GM18505 (cell line): ENCODE measurements at regions not wholly inside any gene's neighbourhood (a gene's known extent, or its start where the extent isn't known, plus 50 kb on each side); places are given as distances from the start of the nearest gene placed in this dataset.
"Not testable (repeated sequence)": the region's sequence is repeated elsewhere in the genome, so short reads cannot be mapped to it uniquely, and the experiment has no call there.

Source experiments
- ATAC-seq: cut with Tn5 transposase; IDR thresholded peaks from one replicate; pipeline ENCODE4 v1.9.1; 2021; ENCODE audit not compliant: unreplicated experiment
- POLR2A ChIP-seq: IDR thresholded peaks from 4 replicates; pipeline ENCODE4 v1.6.1; 2011; ENCODE audit warnings: borderline replicate concordance; ENCODE audit not compliant: insufficient read depth, insufficient read length; ENCODE audit errors: extremely low read depth

- no peak for TF ChIP-seq POLR2A
Measured at GRCh38 chr12:92070054-92070863, 75.4 kb downstream of the BTG1 start.

GRCh38 chr12:92068459-92068858, 77.2 kb downstream of the BTG1 start:
- no peak for ATAC-seq
- TF ChIP-seq POLR2A, result no peak

More at GRCh38 chr12:92070054-92070863, 75.4 kb downstream of the BTG1 start:
- no peak for ATAC-seq

GRCh38 chr12:92065639-92066038, 80.0 kb downstream of the BTG1 start:
- peak; percentile 13 for ATAC-seq
- no peak for TF ChIP-seq POLR2A

DNA sequence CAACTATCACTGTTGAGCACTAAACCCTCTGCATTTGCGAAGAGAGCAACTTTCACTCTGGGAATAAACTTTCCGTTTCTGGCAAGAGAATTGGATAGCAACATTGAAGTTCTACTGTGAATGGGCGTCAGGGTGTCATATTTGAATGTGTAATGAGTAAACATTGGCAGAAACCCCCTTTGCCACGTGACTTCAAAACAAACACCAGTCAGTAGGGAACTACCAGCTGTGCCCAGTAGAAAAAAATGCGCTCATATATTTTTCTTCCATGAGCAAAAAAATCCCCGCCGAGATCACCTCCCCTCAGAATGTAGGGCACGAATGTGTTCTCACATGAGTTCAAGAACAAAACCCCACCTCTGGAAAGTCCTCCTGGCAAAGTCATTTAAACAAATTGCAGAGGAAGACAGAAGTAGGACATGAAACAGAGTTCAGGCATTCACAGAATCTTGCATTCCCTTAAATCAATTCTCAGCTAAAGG, 80.6 kb downstream of the BTG1 start:
- TF ChIP-seq POLR2A, result no peak
- peak; percentile 67 for ATAC-seq

DNA sequence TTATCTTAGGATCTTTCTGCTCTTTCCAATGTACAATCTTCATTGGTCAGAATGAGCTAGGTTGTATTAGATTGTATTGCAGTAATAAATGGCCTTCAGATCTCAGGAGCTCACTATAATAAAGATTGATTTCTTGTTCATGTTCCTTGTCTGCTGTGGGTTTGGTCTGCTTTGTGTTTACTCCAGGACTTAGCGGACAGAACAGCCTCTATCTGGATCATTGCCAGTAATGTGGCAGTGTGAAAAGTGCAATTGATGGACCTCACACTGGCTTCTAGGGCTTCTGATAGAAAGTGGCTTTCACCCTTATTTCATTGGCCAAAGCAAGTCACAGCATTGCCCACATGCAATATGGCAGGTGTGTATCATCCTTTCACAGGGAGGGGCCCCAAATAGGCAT, 81.2 kb downstream of the BTG1 start:
- ATAC-seq, result no peak
- TF ChIP-seq POLR2A, result no peak

DNA sequence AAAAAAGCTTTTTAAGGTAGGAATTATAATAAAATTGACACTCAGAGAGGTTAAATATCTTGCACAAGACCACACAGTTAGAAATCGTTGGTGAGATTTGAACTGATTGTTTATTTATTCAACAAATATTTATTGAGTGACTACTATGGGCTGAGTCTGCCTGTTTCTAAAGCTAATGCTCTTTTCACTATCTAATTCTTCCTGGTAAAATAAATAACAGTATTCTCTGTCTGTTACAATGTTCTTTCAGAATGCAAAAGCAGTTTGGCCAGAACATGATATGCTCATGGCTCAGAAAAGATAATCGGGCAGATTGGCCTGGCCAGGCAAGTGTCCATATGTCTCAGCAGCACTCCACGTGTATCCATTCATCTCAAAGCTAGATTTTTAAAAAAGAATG, 82.0 kb downstream of the BTG1 start:
- no peak for TF ChIP-seq POLR2A
- no peak for ATAC-seq

DNA sequence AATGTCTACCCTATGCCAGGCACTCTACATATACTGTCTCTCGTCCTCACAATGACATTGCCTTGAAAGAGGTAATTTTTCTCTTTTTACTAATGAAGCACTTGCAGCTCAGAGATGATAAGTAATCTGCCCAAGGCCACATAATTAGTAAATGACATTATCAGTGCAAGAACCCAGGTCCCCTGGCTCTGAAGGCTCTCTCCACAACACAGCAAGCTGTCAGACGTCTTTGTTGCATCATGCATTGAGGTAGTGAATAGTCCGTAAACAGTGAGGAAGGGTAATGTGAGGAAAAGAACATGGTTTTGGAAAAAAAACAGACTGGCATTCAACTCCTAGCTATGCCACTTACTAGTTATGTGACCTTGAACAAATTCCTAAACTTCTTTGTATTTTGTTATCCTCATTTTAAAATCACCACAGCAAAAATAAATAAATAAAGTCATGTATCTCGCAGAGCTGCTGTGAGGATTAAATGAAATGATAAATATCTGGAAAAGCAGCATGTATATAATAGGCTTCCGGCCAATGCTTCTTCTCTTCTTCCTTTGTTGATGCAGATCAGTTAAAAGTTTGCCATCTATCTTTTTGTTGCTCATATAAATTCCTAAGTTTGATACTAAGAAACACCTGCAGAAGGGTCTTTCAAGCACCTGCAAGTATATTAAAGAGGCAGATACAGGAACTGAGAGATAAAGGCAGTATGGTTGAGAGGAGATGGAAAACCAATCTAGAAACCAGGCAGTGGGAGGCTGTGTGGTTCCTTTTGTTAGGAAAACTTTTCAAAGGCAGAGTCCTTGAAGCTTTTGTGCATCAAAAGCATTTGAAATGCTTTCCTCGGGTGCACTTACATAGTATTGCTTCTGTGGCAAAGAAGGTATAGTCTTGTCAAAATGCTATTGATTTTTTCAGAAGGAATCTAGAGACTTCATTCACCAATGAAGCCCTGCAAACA, 82.8 kb downstream of the BTG1 start:
- ATAC-seq, result no peak
- TF ChIP-seq POLR2A, result no peak

GRCh38 chr12:92061061-92061460, 84.6 kb downstream of the BTG1 start:
- no peak for TF ChIP-seq POLR2A
- ATAC-seq, result no peak

DNA sequence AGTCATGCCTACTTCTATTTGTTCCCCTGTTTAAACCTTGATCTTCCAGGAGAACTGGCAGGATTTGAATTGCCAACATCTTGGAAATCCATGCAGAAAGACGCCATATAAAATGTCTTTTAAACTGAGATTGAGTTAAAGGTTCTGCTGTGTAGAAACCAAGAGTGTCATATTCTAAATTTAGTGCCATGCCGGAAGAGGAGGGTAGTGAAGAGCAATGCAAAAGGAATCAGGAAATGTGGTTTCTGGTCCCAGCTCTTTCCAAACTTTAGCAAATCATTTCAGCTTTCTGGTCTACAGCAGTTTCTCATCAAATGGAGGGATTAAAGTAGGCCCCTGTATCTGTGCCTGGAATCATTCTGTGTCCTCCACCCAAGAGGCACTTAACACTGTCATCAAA, 85.7 kb downstream of the BTG1 start:
- ATAC-seq, result no peak

DNA sequence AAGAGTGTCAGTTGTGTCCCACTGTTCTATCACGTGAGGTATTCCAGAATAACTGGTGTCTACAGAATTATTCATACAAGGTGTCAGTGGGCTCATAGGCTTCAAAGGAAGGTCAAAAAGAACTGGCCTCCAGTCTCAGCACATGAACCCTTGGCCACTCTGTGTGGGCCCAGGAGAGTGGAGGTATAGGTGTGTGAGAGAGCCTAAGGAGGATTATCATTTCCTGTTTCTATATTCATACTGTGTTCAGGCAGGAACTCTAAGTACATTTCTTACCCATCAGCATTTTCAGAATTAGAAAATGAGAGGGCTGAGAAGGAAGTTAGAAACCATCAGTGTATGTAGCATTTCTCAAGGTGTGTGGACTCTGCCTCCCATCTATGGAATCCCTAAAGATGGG, 87.0 kb downstream of the BTG1 start:
- TF ChIP-seq POLR2A, result no peak
- peak; percentile 64 for ATAC-seq

More for the DNA sequence above, 85.7 kb downstream of the BTG1 start:
- no peak for TF ChIP-seq POLR2A

DNA sequence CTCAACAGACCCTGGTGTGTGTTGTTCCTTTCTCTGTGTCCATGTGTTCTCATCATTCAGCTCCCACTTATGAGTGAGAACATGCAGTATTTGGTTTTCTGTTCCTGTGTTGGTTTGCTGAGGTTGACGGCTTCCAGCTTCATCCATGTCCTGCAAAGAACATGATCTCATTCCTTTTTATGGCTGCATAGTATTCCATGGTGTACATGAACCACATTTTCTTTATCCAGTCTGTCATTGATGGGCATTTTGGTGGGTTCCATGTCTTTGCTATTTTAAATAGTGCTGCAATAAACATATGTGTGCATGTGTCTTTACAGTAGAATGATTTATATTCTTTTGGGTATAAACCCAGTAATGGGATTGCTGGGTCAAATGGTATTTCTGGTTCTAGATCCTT, 88.9 kb downstream of the BTG1 start:
- ATAC-seq, result not testable (repeated sequence)

- ATAC-seq, result no peak
- no peak for TF ChIP-seq POLR2A
Measured at GRCh38 chr12:92056290-92056689, 89.4 kb downstream of the BTG1 start.

DNA sequence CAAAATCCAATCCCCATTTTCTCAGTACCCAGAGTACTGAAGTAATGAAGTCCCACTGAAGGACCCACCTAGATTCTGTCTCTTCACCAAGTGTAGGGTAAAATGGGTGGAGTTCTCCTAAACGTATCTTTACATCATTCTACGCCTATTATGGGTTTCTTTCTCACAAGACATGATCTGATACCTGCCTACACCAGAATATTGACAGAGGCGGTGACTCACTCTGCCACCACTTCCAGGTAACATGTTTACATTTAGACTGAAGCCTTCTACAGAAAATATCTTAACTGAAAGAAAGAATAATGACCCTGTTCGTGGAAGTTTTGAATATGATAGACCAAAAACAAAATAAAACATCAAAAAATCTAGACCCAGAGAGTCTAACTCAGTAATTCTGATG, 89.8 kb downstream of the BTG1 start:
- no peak for ATAC-seq
- TF ChIP-seq POLR2A, result no peak
